ENCODE measurements at regions not wholly inside any gene's neighbourhood (a gene's known extent, or its start where the extent isn't known, plus 50 kb on each side); places are given as distances from the start of the nearest gene placed in this dataset.

DNA sequence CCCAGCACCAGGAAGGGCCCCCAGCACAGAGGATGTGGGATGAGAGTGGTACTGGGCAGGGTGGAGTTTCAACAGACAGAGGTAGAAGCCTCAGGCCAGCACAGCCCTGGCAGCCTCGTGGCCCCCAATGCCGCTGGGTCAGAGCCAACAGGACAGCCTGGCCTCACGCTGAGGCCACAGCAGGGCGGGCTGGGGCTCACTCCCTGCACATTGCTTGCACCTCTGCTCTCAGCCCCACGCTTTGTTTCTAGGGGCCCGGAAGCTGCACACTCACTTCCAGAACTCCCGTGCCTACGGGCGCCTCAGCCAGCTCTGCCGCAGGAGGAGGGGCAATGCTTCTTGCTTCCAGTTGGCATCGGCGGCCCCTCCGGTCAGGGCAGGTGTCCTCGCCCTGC, 72.9 kb downstream of the SIK1 start:
- DNase-seq (no peak), ATAC-seq (ENCODE audit: poor library complexity) (no peak)
- Mint-ChIP-seq H3K4me1 (ENCODE audit: low read depth) (no peaks in the 10 kb centered on the region), H3K4me3 (no peak overlapping the region), H3K27ac (no peak overlapping the region), H3K9me3 (no peaks in the 10 kb centered on the region), H3K36me3 (ENCODE audit: low read depth) (no peaks in the 10 kb centered on the region), H3K27me3 (no peaks in the 10 kb centered on the region)
- H3K36me3 ChIP-seq (ENCODE audit: insufficient read depth, low read length): no peaks in the 10 kb centered on the region
- intact Hi-C loops (cut with DNase I, micrococcal nuclease): no loop called here
- H3K4me3 ChIP-seq (ENCODE audit: low read length): no peak overlapping the region
- no peaks in the 10 kb centered on the region for H3K27me3 ChIP-seq (ENCODE audit: control insufficient read depth in 1 of 2, insufficient read depth in 2 of 2, low read length in 2 of 2)
- no peak overlapping the region for H3K27ac ChIP-seq (ENCODE audit: low read depth in 1 of 2, low read length in 2 of 2)
- ChIA-PET POLR2A (no interaction called here), CTCF (no interaction called here)
- TF ChIP-seq, protein P1, sequence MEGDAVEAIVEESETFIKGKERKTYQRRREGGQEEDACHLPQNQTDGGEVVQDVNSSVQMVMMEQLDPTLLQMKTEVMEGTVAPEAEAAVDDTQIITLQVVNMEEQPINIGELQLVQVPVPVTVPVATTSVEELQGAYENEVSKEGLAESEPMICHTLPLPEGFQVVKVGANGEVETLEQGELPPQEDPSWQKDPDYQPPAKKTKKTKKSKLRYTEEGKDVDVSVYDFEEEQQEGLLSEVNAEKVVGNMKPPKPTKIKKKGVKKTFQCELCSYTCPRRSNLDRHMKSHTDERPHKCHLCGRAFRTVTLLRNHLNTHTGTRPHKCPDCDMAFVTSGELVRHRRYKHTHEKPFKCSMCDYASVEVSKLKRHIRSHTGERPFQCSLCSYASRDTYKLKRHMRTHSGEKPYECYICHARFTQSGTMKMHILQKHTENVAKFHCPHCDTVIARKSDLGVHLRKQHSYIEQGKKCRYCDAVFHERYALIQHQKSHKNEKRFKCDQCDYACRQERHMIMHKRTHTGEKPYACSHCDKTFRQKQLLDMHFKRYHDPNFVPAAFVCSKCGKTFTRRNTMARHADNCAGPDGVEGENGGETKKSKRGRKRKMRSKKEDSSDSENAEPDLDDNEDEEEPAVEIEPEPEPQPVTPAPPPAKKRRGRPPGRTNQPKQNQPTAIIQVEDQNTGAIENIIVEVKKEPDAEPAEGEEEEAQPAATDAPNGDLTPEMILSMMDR (IDR thresholded peaks at IDR 0.05): no peak
- no peaks in the 10 kb centered on the region for H3K9me3 ChIP-seq (ENCODE audit: control insufficient read depth in 1 of 2, insufficient read depth in 1 of 2, low read length in 2 of 2)
- H3K4me1 ChIP-seq (ENCODE audit: insufficient read depth, low read length): peaks cover 4% of the 10 kb centered on the region

DNA sequence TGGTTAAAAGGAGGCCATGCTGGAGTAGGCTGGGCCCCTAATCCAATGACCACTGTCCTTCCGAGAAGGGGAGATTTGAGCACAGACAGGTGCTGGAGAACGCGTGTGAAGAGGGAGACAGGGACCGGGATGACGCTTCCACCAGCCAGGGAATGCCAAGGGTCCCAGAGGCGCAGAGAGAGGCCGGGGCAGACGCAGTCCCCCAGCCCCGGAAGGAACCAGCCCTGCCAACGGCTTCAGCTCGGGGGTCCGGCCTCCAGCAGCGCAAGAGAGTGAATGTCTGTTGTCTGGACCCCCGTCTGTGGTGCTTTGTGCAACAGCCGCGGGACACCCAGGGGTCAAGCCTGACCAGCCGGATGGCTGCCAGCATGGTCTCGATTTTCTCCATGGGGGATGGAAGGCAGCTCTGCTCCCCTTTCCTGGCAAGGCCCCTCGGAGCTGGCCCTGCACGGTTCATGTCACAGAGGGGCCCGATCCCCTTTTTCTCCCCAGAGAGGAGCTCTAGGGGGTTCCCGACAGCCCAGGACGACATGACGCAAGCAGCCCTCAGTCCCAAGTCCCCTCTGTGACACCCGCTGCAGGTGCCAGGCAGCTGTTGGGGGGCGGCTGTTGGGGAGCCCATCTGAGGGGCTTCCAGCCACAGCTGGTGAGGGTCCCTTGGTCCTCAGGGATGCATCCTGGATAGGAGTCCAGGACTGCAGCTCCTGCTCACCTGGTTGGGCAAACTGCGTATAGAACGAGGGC, 73.5 kb downstream of the SIK1 start:
- DNase-seq (no peak), ATAC-seq (ENCODE audit: poor library complexity) (no peak)
- ChIA-PET CTCF (no interaction called here), POLR2A (interaction anchor here (0.7 kb wide), 1 partner anchor 9 kb away, joined by 3 read pairs; no protein-coding TSS in a partner anchor)
- TF ChIP-seq, protein P1 (IDR thresholded peaks at IDR 0.05): no peak
- Histone ChIP-seq H3K4me1 (ENCODE audit: insufficient read depth, low read length) (peaks cover 4% of the 10 kb centered on the region), H3K36me3 (ENCODE audit: insufficient read depth, low read length) (no peaks in the 10 kb centered on the region), H3K27me3 (ENCODE audit: control insufficient read depth in 1 of 2, insufficient read depth in 2 of 2, low read length in 2 of 2) (no peaks in the 10 kb centered on the region), H3K4me3 (ENCODE audit: low read length) (no peak overlapping the region), H3K27ac (ENCODE audit: low read depth in 1 of 2, low read length in 2 of 2) (no peak overlapping the region), H3K9me3 (ENCODE audit: control insufficient read depth in 1 of 2, insufficient read depth in 1 of 2, low read length in 2 of 2) (no peaks in the 10 kb centered on the region)
- no peaks in the 10 kb centered on the region for H3K9me3 Mint-ChIP-seq
- H3K36me3 Mint-ChIP-seq (ENCODE audit: low read depth): no peaks in the 10 kb centered on the region
- H3K27ac Mint-ChIP-seq: peak overlapping the region; percentile 60
- intact Hi-C loops (cut with DNase I, micrococcal nuclease): no loop called here
- no peak overlapping the region for H3K4me3 Mint-ChIP-seq
- no peaks in the 10 kb centered on the region for H3K4me1 Mint-ChIP-seq (ENCODE audit: low read depth)
- H3K27me3 Mint-ChIP-seq: no peaks in the 10 kb centered on the region

GRCh38 chr21:43352568-43353281, 74.2 kb downstream of the SIK1 start:
- no peak overlapping the region for H3K4me3 Mint-ChIP-seq
- CTCF ChIA-PET: no interaction called here
- H3K27ac Mint-ChIP-seq: peak overlapping the region; percentile 60

More at GRCh38 chr21:43352568-43353281, 74.2 kb downstream of the SIK1 start:
- TF ChIP-seq, protein P1 (IDR thresholded peaks at IDR 0.05): no peak
- peaks cover 4% of the 10 kb centered on the region for H3K4me1 ChIP-seq (ENCODE audit: insufficient read depth, low read length)
- H3K27me3 ChIP-seq (ENCODE audit: control insufficient read depth in 1 of 2, insufficient read depth in 2 of 2, low read length in 2 of 2): no peaks in the 10 kb centered on the region
- intact Hi-C loops (cut with DNase I, micrococcal nuclease): no loop called here
- POLR2A ChIA-PET: interaction anchor here (0.6 to 0.7 kb wide), 2 partner anchors 10 to 1850 kb away, joined by 3 read pairs; no protein-coding TSS in a partner anchor
- H3K9me3 Mint-ChIP-seq: no peaks in the 10 kb centered on the region
- DNase-seq: peak in 3 of 14 experiments; percentile 22 to 68 (median 61)
- no peaks in the 10 kb centered on the region for H3K36me3 Mint-ChIP-seq (ENCODE audit: low read depth)
- peak; percentile 62 for ATAC-seq (ENCODE audit: poor library complexity)
- no peaks in the 10 kb centered on the region for H3K36me3 ChIP-seq (ENCODE audit: insufficient read depth, low read length)
- no peaks in the 10 kb centered on the region for H3K4me1 Mint-ChIP-seq (ENCODE audit: low read depth)
- H3K4me3 ChIP-seq (ENCODE audit: low read length): no peak overlapping the region
- H3K9me3 ChIP-seq (ENCODE audit: control insufficient read depth in 1 of 2, insufficient read depth in 1 of 2, low read length in 2 of 2): no peaks in the 10 kb centered on the region
- no peak overlapping the region for H3K27ac ChIP-seq (ENCODE audit: low read depth in 1 of 2, low read length in 2 of 2)
- no peaks in the 10 kb centered on the region for H3K27me3 Mint-ChIP-seq
